ENCODE measurements at regions not wholly inside any gene's neighbourhood (a gene's known extent, or its start where the extent isn't known, plus 50 kb on each side); places are given as distances from the start of the nearest gene placed in this dataset.

- Histone ChIP-seq H3K79me2 (ENCODE audit: control insufficient read depth in 1 of 2, insufficient read depth in 2 of 2, low read length in 2 of 2) (no peaks in the 10 kb centered on the region), H4K8ac (ENCODE audit: extremely low read depth, insufficient read depth, low read length) (no peak overlapping the region), H3K23me2 (ENCODE audit: low read depth, low read length) (no peaks in the 10 kb centered on the region), H3K14ac (ENCODE audit: insufficient read length) (no peak overlapping the region), H2AFZ (ENCODE audit: low read length) (no peak overlapping the region), H3K27me3 (replicated peaks in 1 of 4; ENCODE audit: control insufficient read depth in 3 of 4, extremely low read depth in 1 of 4, insufficient read depth in 3 of 4, low read length in 3 of 4) (no peaks in the 10 kb centered on the region), H3K4me3 (ENCODE audit: extremely low read depth in 1 of 4, insufficient read depth in 2 of 4, low read depth in 3 of 4, low read length in 4 of 4) (no peak overlapping the region), H3K9me3 (ENCODE audit: insufficient read depth in 2 of 2, low read depth in 1 of 2, low read length in 1 of 2) (no peaks in the 10 kb centered on the region), H3K27ac (ENCODE audit: low read depth, low read length) (no peak overlapping the region), H4K5ac (ENCODE audit: insufficient read length, low read depth, low read length) (no peak overlapping the region), H2BK12ac (ENCODE audit: low read depth, low read length) (no peak overlapping the region), H3K79me1 (ENCODE audit: low read depth, low read length) (no peaks in the 10 kb centered on the region), H3K4me2 (ENCODE audit: insufficient read depth in 1 of 2, low read depth in 2 of 2, low read length in 2 of 2) (no peak overlapping the region), H2BK20ac (ENCODE audit: low read length) (no peak overlapping the region), H2AK5ac (ENCODE audit: low read depth, low read length) (no peak overlapping the region), H4K91ac (replicated peaks; ENCODE audit: insufficient read length, low read length) (no peak overlapping the region), H2BK120ac (replicated peaks; ENCODE audit: low read depth, low read length) (no peak overlapping the region), H3K56ac (replicated peaks; ENCODE audit: insufficient read length, low read depth, low read length) (no peak overlapping the region), H4K20me1 (replicated peaks in 1 of 2; ENCODE audit: control insufficient read depth in 1 of 2, insufficient read depth in 2 of 2, low read length in 2 of 2) (no peaks in the 10 kb centered on the region), H3K4me1 (replicated peaks in 1 of 4; ENCODE audit: control insufficient read depth in 3 of 4, insufficient read depth in 4 of 4, low read length in 3 of 4) (no peaks in the 10 kb centered on the region), H3K23ac (ENCODE audit: insufficient read length) (no peak overlapping the region), H2BK5ac (ENCODE audit: low read depth, low read length) (no peak overlapping the region), H2BK15ac (ENCODE audit: low read length) (no peak overlapping the region), H3K9ac (replicated peaks in 1 of 4; ENCODE audit: extremely low read depth in 1 of 4, low read depth in 3 of 4, low read length in 3 of 4) (no peak overlapping the region), H3K4ac (replicated peaks; ENCODE audit: insufficient read length, low read depth, low read length) (no peak overlapping the region), H3K18ac (ENCODE audit: extremely low read depth, low read length) (no peak overlapping the region), H3K36me3 (ENCODE audit: control insufficient read depth in 2 of 4, insufficient read depth in 4 of 4, low read length in 3 of 4) (no peaks in the 10 kb centered on the region)
- POLR2A ChIA-PET (ENCODE audit: partially characterized antibody), result no interaction called here
- TF ChIP-seq JUN (IDR thresholded peaks at IDR 0.05; ENCODE audit: low read depth, low read length) (no peak), BCL11A (IDR thresholded peaks at IDR 0.05; ENCODE audit: low read depth in 2 of 2, low read length in 2 of 2) (no peak), GABPA (IDR thresholded peaks at IDR 0.05; ENCODE audit: borderline replicate concordance, insufficient read depth, low read length) (no peak)
- DNase-seq (ENCODE audit: low read depth in 1 of 2, low spot score in 2 of 2) (no peak), FAIRE-seq (no peak)
- CTCF ChIA-PET (ENCODE audit: partially characterized antibody), result no interaction called here
Observed at GRCh38 chr2:193816008-193816407, 1621.3 kb upstream of the TMEFF2 start.
